Panc1 (cell line): ENCODE measurements at regions not wholly inside any gene's neighbourhood (a gene's known extent, or its start where the extent isn't known, plus 50 kb on each side); places are given as distances from the start of the nearest gene placed in this dataset.

Experiments used
- ATAC-seq: fragments of 200-7000 bp; cut with Tn5 transposase; 2 replicates; pipeline ENCODE4 v1.9.1; 2020; ENCODE audit warnings: mild to moderate bottlenecking, moderate library complexity
- BruUV-seq: library from RNA; stranded (reverse); fragments of 400-500 nt; replicated peaks from 2 replicates; lab custom pipeline; 2021; lab: Mats Ljungman, UMichigan
- CTCF ChIA-PET: fragments of 300-600 bp; sonication (Branson Sonifier 250); formaldehyde crosslinking; loops from one replicate; lab custom pipeline; 2022; ENCODE audit warnings: antibody characterized with exemption; lab: Charles Lee
- POLR2A ChIA-PET: fragments of 300-600 bp; sonication (Branson Sonifier 250); formaldehyde crosslinking; loops from one replicate; lab custom pipeline; 2022; ENCODE audit warnings: antibody characterized with exemption; lab: Charles Lee
- DNase-seq: peaks from one replicate; pipeline ENCODE4 v3.0.0-alpha.2; 2010; ENCODE audit warnings: low read depth, low spot score
- H3K27ac ChIP-seq: 2 replicates; pipeline ENCODE4 v1.5.1; 2011; ENCODE audit warnings: mild to moderate bottlenecking, low read length, inconsistent platforms
- H3K27me3 ChIP-seq: fragments of 200-500 bp; sonication (Bioruptor generic); 2 replicates; pipeline ENCODE4 v1.6.0; 2014; ENCODE audit warnings: low read length, inconsistent platforms; ENCODE audit not compliant: control insufficient read depth, insufficient read depth
- H3K36me3 ChIP-seq: fragments of 200-500 bp; sonication (Bioruptor generic); 2 replicates; pipeline ENCODE4 v1.5.1; 2014; ENCODE audit warnings: inconsistent platforms, mild to moderate bottlenecking, low read length, moderate library complexity; ENCODE audit not compliant: control insufficient read depth, insufficient read depth
- H3K4me1 ChIP-seq: 2 replicates; pipeline ENCODE4 v1.5.1; 2011; ENCODE audit warnings: inconsistent platforms, mild to moderate bottlenecking, low read length, moderate library complexity; ENCODE audit not compliant: control insufficient read depth, insufficient read depth
- H3K4me3 ChIP-seq, 2 experiments: 2 replicates each; pipeline ENCODE4 v1.5.1; 2011 to 2012; ENCODE audit warnings: low read depth in 2 of 2, low read length in 2 of 2, mild to moderate bottlenecking in 2 of 2, inconsistent platforms in 1 of 2, moderate library complexity in 1 of 2
- H3K9me3 ChIP-seq: fragments of 200-500 bp; sonication (Bioruptor generic); 2 replicates; pipeline ENCODE4 v1.5.1; 2014; ENCODE audit warnings: low read depth, mild to moderate bottlenecking, inconsistent platforms, low read length, moderate library complexity; ENCODE audit not compliant: control insufficient read depth, insufficient read depth
- POLR2AphosphoS5 ChIP-seq: IDR thresholded peaks from 2 replicates; pipeline ENCODE4 v1.6.1; 2012; ENCODE audit warnings: mild to moderate bottlenecking, low read depth, low read length, moderate library complexity
- SIN3A ChIP-seq: IDR thresholded peaks from 2 replicates; pipeline ENCODE4 v1.6.1; 2012; ENCODE audit warnings: low read depth, mild to moderate bottlenecking, low read length, moderate library complexity, borderline replicate concordance; ENCODE audit not compliant: insufficient read depth
- TCF7L2 ChIP-seq: IDR thresholded peaks from 2 replicates; pipeline ENCODE4 v1.6.1; 2011; ENCODE audit warnings: mild to moderate bottlenecking, low read depth, low read length, inconsistent platforms
- in situ Hi-C: cut with HindIII; loops from 2 replicates; pipeline ENCODE4 v1.10.0; 2016; ENCODE audit warnings: low sequenced_read_pairs, low pct_unique_long_range_greater_than_20kb
- intact Hi-C: fragments of 100-400 bp; cut with micrococcal nuclease; formaldehyde crosslinking; loops from one replicate; pipeline ENCODE4 v1.10.0; 2022; ENCODE audit not compliant: unreplicated experiment
- TF ChIP-seq, protein P1 (sequence below), 2 experiments: IDR thresholded peaks; 2 replicates each; pipeline ENCODE4 v1.6.1; 2011 to 2012; ENCODE audit warnings: low read depth in 2 of 2, control low read depth in 1 of 2, low read length in 1 of 2, mild to moderate bottlenecking in 1 of 2, moderate library complexity in 1 of 2; ENCODE audit not compliant: insufficient read depth in 1 of 2
- TF ChIP-seq, protein P2 (sequence below): fragments of 450-650 bp; IDR thresholded peaks from 2 replicates; pipeline ENCODE4 v1.5.1; 2017; ENCODE audit warnings: mild to moderate bottlenecking

DNA sequence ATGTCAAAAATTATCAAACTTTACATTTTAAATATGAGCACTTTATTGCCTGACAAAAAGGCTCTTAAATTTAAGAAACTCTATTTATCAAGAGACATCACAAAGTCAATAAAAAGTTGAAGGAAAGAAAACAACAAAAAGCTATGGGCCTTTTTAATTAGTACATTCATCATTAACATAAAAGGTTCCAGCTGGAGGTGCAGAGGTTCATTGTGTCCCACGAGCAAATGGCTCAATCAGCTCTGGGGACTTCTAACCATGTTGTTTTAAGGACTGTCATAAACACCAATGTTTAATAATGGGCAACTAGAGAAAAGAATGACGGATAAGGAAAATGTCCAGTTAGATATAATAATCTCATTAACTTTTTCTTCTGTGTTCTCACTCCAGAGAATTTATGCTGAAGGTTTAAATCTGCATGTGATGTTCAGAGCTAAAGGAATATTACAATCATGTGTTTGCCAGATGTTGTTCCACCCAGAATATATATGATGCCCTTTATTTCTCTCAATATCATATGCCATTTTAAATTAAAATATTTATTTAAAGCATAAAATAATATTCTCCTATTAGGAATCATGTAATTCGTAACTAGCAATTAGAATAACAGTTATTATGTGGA lies 840.3 kb upstream of the ADGRL3 start:
- no peak for DNase-seq
- Histone ChIP-seq H3K27me3 (no peaks in the 10 kb centered on the region), H3K4me3 (no peak overlapping the region), H3K9me3 (no peaks in the 10 kb centered on the region), H3K36me3 (no peaks in the 10 kb centered on the region), H3K27ac (no peak overlapping the region), H3K4me1 (no peaks in the 10 kb centered on the region)
- TF ChIP-seq SIN3A (no peak), TCF7L2 (no peak), POLR2AphosphoS5 (no peak)
- TF ChIP-seq, protein P1, sequence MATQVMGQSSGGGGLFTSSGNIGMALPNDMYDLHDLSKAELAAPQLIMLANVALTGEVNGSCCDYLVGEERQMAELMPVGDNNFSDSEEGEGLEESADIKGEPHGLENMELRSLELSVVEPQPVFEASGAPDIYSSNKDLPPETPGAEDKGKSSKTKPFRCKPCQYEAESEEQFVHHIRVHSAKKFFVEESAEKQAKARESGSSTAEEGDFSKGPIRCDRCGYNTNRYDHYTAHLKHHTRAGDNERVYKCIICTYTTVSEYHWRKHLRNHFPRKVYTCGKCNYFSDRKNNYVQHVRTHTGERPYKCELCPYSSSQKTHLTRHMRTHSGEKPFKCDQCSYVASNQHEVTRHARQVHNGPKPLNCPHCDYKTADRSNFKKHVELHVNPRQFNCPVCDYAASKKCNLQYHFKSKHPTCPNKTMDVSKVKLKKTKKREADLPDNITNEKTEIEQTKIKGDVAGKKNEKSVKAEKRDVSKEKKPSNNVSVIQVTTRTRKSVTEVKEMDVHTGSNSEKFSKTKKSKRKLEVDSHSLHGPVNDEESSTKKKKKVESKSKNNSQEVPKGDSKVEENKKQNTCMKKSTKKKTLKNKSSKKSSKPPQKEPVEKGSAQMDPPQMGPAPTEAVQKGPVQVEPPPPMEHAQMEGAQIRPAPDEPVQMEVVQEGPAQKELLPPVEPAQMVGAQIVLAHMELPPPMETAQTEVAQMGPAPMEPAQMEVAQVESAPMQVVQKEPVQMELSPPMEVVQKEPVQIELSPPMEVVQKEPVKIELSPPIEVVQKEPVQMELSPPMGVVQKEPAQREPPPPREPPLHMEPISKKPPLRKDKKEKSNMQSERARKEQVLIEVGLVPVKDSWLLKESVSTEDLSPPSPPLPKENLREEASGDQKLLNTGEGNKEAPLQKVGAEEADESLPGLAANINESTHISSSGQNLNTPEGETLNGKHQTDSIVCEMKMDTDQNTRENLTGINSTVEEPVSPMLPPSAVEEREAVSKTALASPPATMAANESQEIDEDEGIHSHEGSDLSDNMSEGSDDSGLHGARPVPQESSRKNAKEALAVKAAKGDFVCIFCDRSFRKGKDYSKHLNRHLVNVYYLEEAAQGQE (IDR thresholded peaks at IDR 0.05; ENCODE audit: insufficient read depth in 1 of 2, low read depth in 2 of 2, low read length in 1 of 2), result no peak
- TF ChIP-seq, protein P2, sequence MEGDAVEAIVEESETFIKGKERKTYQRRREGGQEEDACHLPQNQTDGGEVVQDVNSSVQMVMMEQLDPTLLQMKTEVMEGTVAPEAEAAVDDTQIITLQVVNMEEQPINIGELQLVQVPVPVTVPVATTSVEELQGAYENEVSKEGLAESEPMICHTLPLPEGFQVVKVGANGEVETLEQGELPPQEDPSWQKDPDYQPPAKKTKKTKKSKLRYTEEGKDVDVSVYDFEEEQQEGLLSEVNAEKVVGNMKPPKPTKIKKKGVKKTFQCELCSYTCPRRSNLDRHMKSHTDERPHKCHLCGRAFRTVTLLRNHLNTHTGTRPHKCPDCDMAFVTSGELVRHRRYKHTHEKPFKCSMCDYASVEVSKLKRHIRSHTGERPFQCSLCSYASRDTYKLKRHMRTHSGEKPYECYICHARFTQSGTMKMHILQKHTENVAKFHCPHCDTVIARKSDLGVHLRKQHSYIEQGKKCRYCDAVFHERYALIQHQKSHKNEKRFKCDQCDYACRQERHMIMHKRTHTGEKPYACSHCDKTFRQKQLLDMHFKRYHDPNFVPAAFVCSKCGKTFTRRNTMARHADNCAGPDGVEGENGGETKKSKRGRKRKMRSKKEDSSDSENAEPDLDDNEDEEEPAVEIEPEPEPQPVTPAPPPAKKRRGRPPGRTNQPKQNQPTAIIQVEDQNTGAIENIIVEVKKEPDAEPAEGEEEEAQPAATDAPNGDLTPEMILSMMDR, result no peak
- no TSS peak for BruUV-seq
- no peak for ATAC-seq
- POLR2A ChIA-PET, result no interaction called here
- in situ Hi-C loops, result no loop called here
- CTCF ChIA-PET, result no interaction called here
- intact Hi-C loops, result no loop called here

DNA sequence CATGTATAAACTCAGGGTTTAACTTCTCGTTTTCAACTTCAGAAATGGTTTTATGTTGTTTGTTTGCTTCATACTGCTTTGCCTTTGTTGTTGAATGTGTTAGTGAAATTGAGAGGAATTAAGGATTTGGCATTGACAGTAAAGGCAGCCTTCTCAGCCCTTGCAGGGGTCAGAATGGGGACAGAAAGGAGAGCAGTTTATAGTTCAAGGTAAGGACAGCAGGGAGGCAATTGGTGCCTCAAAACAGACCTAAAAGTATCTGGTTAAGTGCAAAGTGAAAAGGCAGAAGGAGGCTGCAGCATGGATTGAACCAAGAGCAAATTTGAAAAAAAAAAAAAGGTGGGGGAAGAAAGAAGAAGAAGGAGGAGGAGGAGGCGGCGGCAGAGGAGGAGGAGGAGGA lies 835.0 kb upstream of the ADGRL3 start:
- Histone ChIP-seq H3K27me3 (no peaks in the 10 kb centered on the region), H3K4me3 (no peak overlapping the region), H3K36me3 (no peaks in the 10 kb centered on the region), H3K27ac (no peak overlapping the region), H3K4me1 (no peaks in the 10 kb centered on the region), H3K9me3 (no peaks in the 10 kb centered on the region)
- in situ Hi-C loops, result no loop called here
- CTCF ChIA-PET, result no interaction called here
- ATAC-seq, result no peak
- DNase-seq, result no peak
- intact Hi-C loops, result no loop called here
- TF ChIP-seq TCF7L2, result no peak
- no peak for TF ChIP-seq SIN3A
- TF ChIP-seq POLR2AphosphoS5, result no peak
- TF ChIP-seq, protein P1 (IDR thresholded peaks at IDR 0.05; ENCODE audit: insufficient read depth in 1 of 2, low read depth in 2 of 2, low read length in 1 of 2), result no peak
- TF ChIP-seq, protein P2, result no peak
- no TSS peak for BruUV-seq
- POLR2A ChIA-PET, result no interaction called here
